HepG2 (cell line): ENCODE measurements at regions not wholly inside any gene's neighbourhood (a gene's known extent, or its start where the extent isn't known, plus 50 kb on each side); places are given as distances from the start of the nearest gene placed in this dataset.

Experiments
- ATAC-seq: fragments of 200-7000 bp; cut with Tn5 transposase; 3 replicates; pipeline ENCODE4 v1.9.1; 2020; ENCODE audit warnings: mild to moderate bottlenecking, moderate library complexity
- BruUV-seq: library from RNA; stranded (reverse); fragments of 400-500 nt; replicated peaks from 2 replicates; lab custom pipeline; 2021; lab: Mats Ljungman, UMichigan
- CTCF ChIA-PET: fragments of 300-600 bp; formaldehyde crosslinking; extraction: SDS; loops from one replicate; lab custom pipeline; 2021; ENCODE audit warnings: low total read pairs, inconsistent platforms, low intra/inter-chr PET ratio; lab: Yijun Ruan, JAX
- POLR2A ChIA-PET: fragments of 350-600 bp; sonication (Branson Sonifier 250); formaldehyde crosslinking; loops from one replicate; lab custom pipeline; 2020; ENCODE audit warnings: antibody characterized with exemption, inconsistent platforms; lab: Yijun Ruan, JAX
- DNase-seq: peaks from one replicate; pipeline ENCODE4 v3.0.0-alpha.2; 2015; ENCODE audit warnings: low spot score
- FAIRE-seq: peaks from 3 replicates; lab custom pipeline; 2011; peaks lifted over from hg19 to GRCh38; lab: Jason Lieb, UNC
- H2AFZ ChIP-seq: one replicate; pipeline ENCODE4 v1.6.1; 2011; ENCODE audit warnings: low read length, inconsistent platforms
- H3K27ac ChIP-seq: fragments of 300-600 bp; 3 replicates; pipeline ENCODE4 v1.8.0; 2011; ENCODE audit warnings: mixed run types, mild to moderate bottlenecking, mixed read lengths, low read length, inconsistent platforms; ENCODE audit not compliant: insufficient read depth; ENCODE audit errors: extremely low read length
- H3K27me3 ChIP-seq, 2 experiments: fragments of 200-600 bp in 1 of 2; 2 replicates in 1 of 2; 3 replicates in 1 of 2; pipeline versions ENCODE4 v1.6.0 to v1.8.0; 2011; ENCODE audit warnings: low read length in 2 of 2, mild to moderate bottlenecking in 2 of 2, moderate library complexity in 2 of 2, inconsistent platforms in 1 of 2; ENCODE audit not compliant: insufficient read depth in 2 of 2, control insufficient read depth in 1 of 2
- H3K36me3 ChIP-seq, 2 experiments: fragments of 200-600 bp in 1 of 2; replicated peaks in 1 of 2; 2 replicates in 1 of 2; 3 replicates in 1 of 2; pipeline versions ENCODE4 v1.5.1 to v1.8.0; 2011; ENCODE audit warnings: low read length in 2 of 2, inconsistent platforms in 1 of 2; ENCODE audit not compliant: insufficient read depth in 2 of 2, control insufficient read depth in 1 of 2
- H3K4me1 ChIP-seq: 2 replicates; pipeline ENCODE4 v1.5.1; 2012; ENCODE audit warnings: low read length, inconsistent platforms; ENCODE audit not compliant: insufficient read depth
- H3K4me2 ChIP-seq: 2 replicates; pipeline ENCODE4 v1.6.0; 2011; ENCODE audit warnings: low read depth, low read length, inconsistent platforms
- H3K4me3 ChIP-seq, 3 experiments: fragments of 200-600 bp in 1 of 3; sonication (generic), shearing (Covaris generic) in 1 of 3; replicated peaks in 1 of 3; 2 replicates each; pipeline ENCODE4 v1.5.1; 2011 to 2016; ENCODE audit warnings: low read length in 3 of 3, inconsistent platforms in 2 of 3, low read depth in 2 of 3, mild to moderate bottlenecking in 2 of 3, control low read depth in 1 of 3, mixed read lengths in 1 of 3; ENCODE audit not compliant: insufficient read depth in 1 of 3
- H3K79me2 ChIP-seq: one replicate; pipeline ENCODE4 v1.6.1; 2011; ENCODE audit warnings: low read length, inconsistent platforms; ENCODE audit not compliant: insufficient read depth
- H3K9ac ChIP-seq: 2 replicates; pipeline ENCODE4 v1.6.0; 2011; ENCODE audit warnings: mild to moderate bottlenecking, low read depth, low read length, inconsistent platforms; ENCODE audit not compliant: insufficient read depth
- H3K9me3 ChIP-seq: 2 replicates; pipeline ENCODE4 v1.5.1; 2012; ENCODE audit warnings: mild to moderate bottlenecking, low read length
- H4K20me1 ChIP-seq: 2 replicates; pipeline ENCODE4 v1.6.0; 2011; ENCODE audit warnings: inconsistent platforms, mild to moderate bottlenecking, low read length, moderate library complexity; ENCODE audit not compliant: insufficient read depth
- CBX1 ChIP-seq: IDR thresholded peaks from one replicate; pipeline ENCODE4 v1.6.1; 2016; ENCODE audit warnings: antibody characterized with exemption, low read depth
- FOXK2 ChIP-seq: fragments of 450-650 bp; IDR thresholded peaks from 2 replicates; pipeline ENCODE4 v1.6.1; 2016
- FOXP1 ChIP-seq, 2 experiments: fragments of 450-650 bp in 1 of 2; IDR thresholded peaks; 2 replicates each; pipeline ENCODE4 v1.6.1; 2017 to 2018; ENCODE audit warnings: antibody characterized with exemption in 1 of 2
- HDAC2 ChIP-seq: sonication (generic); formaldehyde crosslinking; IDR thresholded peaks from 2 replicates; pipeline ENCODE4 v1.4.0; 2020; ENCODE audit warnings: missing genetic modification reagents
- KLF11 ChIP-seq: IDR thresholded peaks from 2 replicates; pipeline ENCODE4 v1.6.1; 2016; ENCODE audit warnings: missing compliant biosample characterization
- MAX ChIP-seq: IDR thresholded peaks from 2 replicates; pipeline ENCODE4 v1.6.1; 2012; ENCODE audit warnings: inconsistent platforms
- PPARG ChIP-seq: conservative IDR thresholded peaks from 2 replicates; pipeline ENCODE4 v1.6.1; 2016; ENCODE audit warnings: missing biosample characterization, missing genetic modification reagents
- RXRB ChIP-seq: IDR thresholded peaks from 2 replicates; pipeline ENCODE4 v1.6.1; 2016; ENCODE audit warnings: borderline replicate concordance, missing genetic modification reagents, missing compliant biosample characterization
- SKI ChIP-seq: fragments of 450-650 bp; IDR thresholded peaks from one replicate; pipeline ENCODE4 v1.6.1; 2018; ENCODE audit warnings: mild to moderate bottlenecking; ENCODE audit not compliant: partially characterized antibody
- SOX5 ChIP-seq: IDR thresholded peaks from 2 replicates; pipeline ENCODE4 v1.6.1; 2016; ENCODE audit warnings: borderline replicate concordance
- SRSF1 ChIP-seq: fragments of 200-400 bp; formaldehyde crosslinking; optimal IDR thresholded peaks from 2 replicates; pipeline ENCODE3; 2017; ENCODE audit warnings: mild to moderate bottlenecking, low read depth, low read length, moderate library complexity
- ZBTB14 ChIP-seq: sonication (generic); formaldehyde crosslinking; IDR thresholded peaks from 2 replicates; pipeline ENCODE4 v1.4.0; 2020; ENCODE audit warnings: missing genetic modification reagents
- ZC3H13 ChIP-seq: sonication (generic); formaldehyde crosslinking; IDR thresholded peaks from 2 replicates; pipeline ENCODE4 v1.8.1; 2023; ENCODE audit warnings: mild to moderate bottlenecking, missing genetic modification reagents, moderate library complexity
- ZNF292 ChIP-seq: sonication (generic); formaldehyde crosslinking; IDR thresholded peaks from 2 replicates; pipeline ENCODE4 v1.8.1; 2022; ENCODE audit warnings: mild to moderate bottlenecking, low read depth, missing genetic modification reagents, borderline replicate concordance
- ZNF446 ChIP-seq: sonication (generic); formaldehyde crosslinking; IDR thresholded peaks from 2 replicates; pipeline ENCODE4 v1.5.0; 2020; ENCODE audit warnings: mild to moderate bottlenecking, missing genetic modification reagents
- ZNF503 ChIP-seq: sonication (generic); formaldehyde crosslinking; IDR thresholded peaks from 2 replicates; pipeline ENCODE4 v1.4.0; 2020; ENCODE audit warnings: missing genetic modification reagents
- ZNF569 ChIP-seq: sonication (generic); formaldehyde crosslinking; IDR thresholded peaks from 2 replicates; pipeline ENCODE4 v1.5.0; 2020; ENCODE audit warnings: mild to moderate bottlenecking, missing genetic modification reagents, moderate library complexity, borderline replicate concordance
- ZNF678 ChIP-seq: sonication (generic); formaldehyde crosslinking; IDR thresholded peaks from 2 replicates; pipeline ENCODE4 v1.4.0; 2020; ENCODE audit warnings: mild to moderate bottlenecking, missing genetic modification reagents
- ZNF780A ChIP-seq: sonication (generic); formaldehyde crosslinking; IDR thresholded peaks from 2 replicates; pipeline ENCODE4 v1.8.0; 2022; ENCODE audit warnings: mild to moderate bottlenecking, missing genetic modification reagents, moderate library complexity
- whole genome bisulfite sequencing: methylation state at CpG from one replicate; pipeline ENCODE4 v1.1.6; 2017; ENCODE audit warnings: low lambda C conversion rate; 5-methylcytosine and 5-hydroxymethylcytosine counted together
- in situ Hi-C: cut with HindIII; loops from 2 replicates; pipeline ENCODE4 v1.10.0; 2017; ENCODE audit warnings: low pct_unique_long_range_greater_than_20kb; ENCODE audit not compliant: extremely low pct_ligation_motif_present
- intact Hi-C: fragments of 100-400 bp; cut with micrococcal nuclease; formaldehyde crosslinking; loops from one replicate; pipeline ENCODE4 v1.10.0; 2022; ENCODE audit not compliant: unreplicated experiment
- TF ChIP-seq, protein P1 (sequence below): sonication (generic); formaldehyde crosslinking; IDR thresholded peaks from 2 replicates; pipeline ENCODE4 v1.4.0; 2020; ENCODE audit warnings: missing genetic modification reagents, borderline replicate concordance

DNA sequence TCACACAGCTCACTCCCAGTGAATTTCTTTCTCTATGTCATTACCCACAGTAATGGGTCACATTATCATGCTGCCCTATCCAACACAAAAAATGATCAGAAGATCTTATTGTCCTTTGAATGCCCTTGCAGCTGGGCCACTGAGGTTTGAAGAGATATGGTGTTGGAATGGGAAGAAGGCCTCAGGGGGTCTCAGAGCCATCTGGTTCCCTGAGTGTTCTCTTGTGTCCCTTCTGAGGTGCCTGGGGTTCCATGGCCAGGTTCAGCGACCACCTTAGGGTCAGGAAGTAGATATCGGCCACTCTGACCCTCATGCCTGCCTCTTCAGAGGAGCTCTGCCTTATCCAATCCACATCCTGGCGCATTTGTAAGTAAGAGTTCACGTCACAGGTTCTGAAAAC, 232.3 kb downstream of the TJP1 start:
- FAIRE-seq (no peak), DNase-seq (no peak), ATAC-seq (no peak)
- no peaks in the 10 kb centered on the region for H4K20me1 ChIP-seq
- no peak overlapping the region for H3K4me3 ChIP-seq
- ChIA-PET POLR2A (no interaction called here), CTCF (no interaction called here)
- H2AFZ ChIP-seq: no peak overlapping the region
- H3K4me1 ChIP-seq: no peaks in the 10 kb centered on the region
- no peaks in the 10 kb centered on the region for H3K9me3 ChIP-seq
- in situ Hi-C loops (no loop called here), intact Hi-C loops (no loop called here)
- TF ChIP-seq CBX1: no peak
- TF ChIP-seq FOXP1 (IDR thresholded peaks at IDR 0.05): no peak
- TF ChIP-seq FOXP1 (CRISPR knock-in tag; IDR thresholded peaks at IDR 0.05): no peak
- no peak for TF ChIP-seq ZBTB14 (CRISPR knock-in tag)
- no peak for TF ChIP-seq ZNF503
- TF ChIP-seq ZNF569: no peak
- no peak for TF ChIP-seq SRSF1
- TF ChIP-seq ZNF292 (CRISPR knock-in tag): no peak
- no peak for TF ChIP-seq PPARG (CRISPR knock-in tag)
- TF ChIP-seq ZC3H13 (CRISPR knock-in tag): no peak
- TF ChIP-seq RXRB (CRISPR knock-in tag): no peak
- TF ChIP-seq HDAC2 (CRISPR knock-in tag): no peak
- no peak for TF ChIP-seq ZNF780A (CRISPR knock-in tag)
- TF ChIP-seq MAX: no peak
- no peak for TF ChIP-seq SKI
- no peak for TF ChIP-seq ZNF678 (CRISPR knock-in tag)
- no peak for TF ChIP-seq FOXK2
- TF ChIP-seq, protein P1, sequence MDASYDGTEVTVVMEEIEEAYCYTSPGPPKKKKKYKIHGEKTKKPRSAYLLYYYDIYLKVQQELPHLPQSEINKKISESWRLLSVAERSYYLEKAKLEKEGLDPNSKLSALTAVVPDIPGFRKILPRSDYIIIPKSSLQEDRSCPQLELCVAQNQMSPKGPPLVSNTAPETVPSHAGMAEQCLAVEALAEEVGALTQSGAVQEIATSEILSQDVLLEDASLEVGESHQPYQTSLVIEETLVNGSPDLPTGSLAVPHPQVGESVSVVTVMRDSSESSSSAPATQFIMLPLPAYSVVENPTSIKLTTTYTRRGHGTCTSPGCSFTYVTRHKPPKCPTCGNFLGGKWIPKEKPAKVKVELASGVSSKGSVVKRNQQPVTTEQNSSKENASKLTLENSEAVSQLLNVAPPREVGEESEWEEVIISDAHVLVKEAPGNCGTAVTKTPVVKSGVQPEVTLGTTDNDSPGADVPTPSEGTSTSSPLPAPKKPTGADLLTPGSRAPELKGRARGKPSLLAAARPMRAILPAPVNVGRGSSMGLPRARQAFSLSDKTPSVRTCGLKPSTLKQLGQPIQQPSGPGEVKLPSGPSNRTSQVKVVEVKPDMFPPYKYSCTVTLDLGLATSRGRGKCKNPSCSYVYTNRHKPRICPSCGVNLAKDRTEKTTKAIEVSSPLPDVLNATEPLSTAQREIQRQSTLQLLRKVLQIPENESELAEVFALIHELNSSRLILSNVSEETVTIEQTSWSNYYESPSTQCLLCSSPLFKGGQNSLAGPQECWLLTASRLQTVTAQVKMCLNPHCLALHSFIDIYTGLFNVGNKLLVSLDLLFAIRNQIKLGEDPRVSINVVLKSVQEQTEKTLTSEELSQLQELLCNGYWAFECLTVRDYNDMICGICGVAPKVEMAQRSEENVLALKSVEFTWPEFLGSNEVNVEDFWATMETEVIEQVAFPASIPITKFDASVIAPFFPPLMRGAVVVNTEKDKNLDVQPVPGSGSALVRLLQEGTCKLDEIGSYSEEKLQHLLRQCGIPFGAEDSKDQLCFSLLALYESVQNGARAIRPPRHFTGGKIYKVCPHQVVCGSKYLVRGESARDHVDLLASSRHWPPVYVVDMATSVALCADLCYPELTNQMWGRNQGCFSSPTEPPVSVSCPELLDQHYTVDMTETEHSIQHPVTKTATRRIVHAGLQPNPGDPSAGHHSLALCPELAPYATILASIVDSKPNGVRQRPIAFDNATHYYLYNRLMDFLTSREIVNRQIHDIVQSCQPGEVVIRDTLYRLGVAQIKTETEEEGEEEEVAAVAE (CRISPR knock-in tag): no peak
- no peak for TF ChIP-seq SOX5 (CRISPR knock-in tag)
- no peak for TF ChIP-seq KLF11 (CRISPR knock-in tag)
- no peak for TF ChIP-seq ZNF446 (CRISPR knock-in tag)
- H3K9ac ChIP-seq: no peak overlapping the region
- BruUV-seq: no TSS peak
- H3K79me2 ChIP-seq: no peaks in the 10 kb centered on the region
- WGBS: 44% methylated on average over 4 of the region's 4 CpGs
- H3K27ac ChIP-seq: no peak overlapping the region
- H3K27me3 ChIP-seq: no peaks in the 10 kb centered on the region; a peak in 1 of 5 replicates
- H3K4me2 ChIP-seq: no peak overlapping the region
- no peaks in the 10 kb centered on the region for H3K36me3 ChIP-seq
